ENCODE measurements at regions not wholly inside any gene's neighbourhood (a gene's known extent, or its start where the extent isn't known, plus 50 kb on each side); places are given as distances from the start of the nearest gene placed in this dataset.
"Not testable (repeated sequence)": the region's sequence is repeated elsewhere in the genome, so short reads cannot be mapped to it uniquely, and the experiment has no call there.

- not testable (repeated sequence) for DNase-seq
Observed at GRCh38 chr1:120465900-120466299, 51.1 kb downstream of the NBPF8 start.

- DNase-seq: not testable (repeated sequence)
Observed at GRCh38 chr1:120477663-120478062, 62.8 kb downstream of the NBPF8 start.

GRCh38 chr1:120478400-120478799, 63.6 kb downstream of the NBPF8 start:
- DNase-seq: not testable (repeated sequence)

DNA sequence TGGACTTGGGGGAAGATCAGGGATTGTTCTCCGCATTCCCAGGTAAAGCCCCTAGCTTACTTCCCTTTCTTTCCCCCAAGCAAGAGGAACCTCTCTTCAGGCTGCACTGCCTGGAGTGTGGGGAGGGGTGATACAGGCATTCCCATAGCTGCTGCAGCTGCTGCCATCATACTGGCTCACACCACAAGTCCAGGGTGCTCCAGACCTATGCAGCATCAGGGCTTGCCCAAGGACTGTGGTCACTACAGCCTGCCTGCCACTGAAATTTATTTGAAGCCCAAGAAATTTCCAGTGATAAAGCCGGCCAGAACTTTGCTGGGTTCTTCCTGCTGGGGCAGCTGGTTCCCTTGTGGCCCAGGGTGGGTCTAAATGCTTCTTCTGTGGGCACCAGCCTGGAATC, 72.7 kb downstream of the NBPF8 start:
- not testable (repeated sequence) for DNase-seq

GRCh38 chr1:120489217-120489616, 74.4 kb downstream of the NBPF8 start:
- DNase-seq: not testable (repeated sequence)

GRCh38 chr1:120497145-120497544, 82.3 kb downstream of the NBPF8 start:
- DNase-seq: not testable (repeated sequence)

- DNase-seq: not testable (repeated sequence)
Observed at GRCh38 chr1:120503284-120503683, 88.4 kb downstream of the NBPF8 start.

DNA sequence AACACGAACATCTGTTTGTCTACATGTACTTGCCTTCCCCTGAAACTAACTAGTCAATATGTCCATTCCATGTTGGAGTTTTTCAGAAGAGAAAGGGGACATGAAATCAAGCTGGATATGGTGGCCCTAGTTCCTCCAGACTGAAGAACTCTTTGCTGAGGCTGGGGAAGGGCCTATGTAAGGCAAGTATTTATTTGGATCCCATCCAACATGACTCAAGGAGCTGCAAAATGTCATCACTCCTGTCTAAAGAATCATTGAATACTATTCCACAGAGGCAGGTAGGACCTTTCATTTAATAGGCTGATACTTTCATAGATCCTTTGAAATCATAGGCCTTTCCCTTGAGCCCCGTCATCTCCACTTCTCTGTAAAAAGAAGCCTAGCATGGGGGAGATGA, 91.5 kb downstream of the NBPF8 start:
- DNase-seq: not testable (repeated sequence)

GRCh38 chr1:120508351-120508750, 93.5 kb downstream of the NBPF8 start:
- DNase-seq: not testable (repeated sequence)

- not testable (repeated sequence) for DNase-seq
Observed at GRCh38 chr1:120509258-120509657, 94.4 kb downstream of the NBPF8 start.

GRCh38 chr1:120513099-120513498, 98.3 kb downstream of the NBPF8 start:
- not testable (repeated sequence) for DNase-seq

DNA sequence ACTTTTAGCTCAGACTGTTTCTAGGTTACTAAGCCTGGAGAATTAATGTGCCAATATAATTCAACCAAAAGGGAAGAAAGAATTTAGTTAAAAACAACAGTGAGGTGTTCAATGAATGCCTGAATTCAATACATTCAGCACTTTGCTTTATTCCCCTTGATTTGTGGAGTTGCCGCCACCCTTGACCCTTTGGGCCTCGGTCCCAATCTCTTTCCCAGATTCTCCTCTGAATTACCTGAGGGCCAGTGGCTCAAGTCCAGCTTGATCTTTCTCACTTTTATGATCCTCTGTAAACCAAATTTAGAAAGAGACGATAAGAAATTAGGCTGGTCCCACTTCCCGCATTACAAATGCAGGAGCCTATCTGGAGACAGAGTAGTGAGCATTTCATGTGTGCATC, 98.7 kb downstream of the NBPF8 start:
- not testable (repeated sequence) for DNase-seq

GRCh38 chr1:120519196-120519595, 104.4 kb downstream of the NBPF8 start:
- DNase-seq: not testable (repeated sequence)

GRCh38 chr1:120524416-120524815, 109.6 kb downstream of the NBPF8 start:
- not testable (repeated sequence) for DNase-seq

DNA sequence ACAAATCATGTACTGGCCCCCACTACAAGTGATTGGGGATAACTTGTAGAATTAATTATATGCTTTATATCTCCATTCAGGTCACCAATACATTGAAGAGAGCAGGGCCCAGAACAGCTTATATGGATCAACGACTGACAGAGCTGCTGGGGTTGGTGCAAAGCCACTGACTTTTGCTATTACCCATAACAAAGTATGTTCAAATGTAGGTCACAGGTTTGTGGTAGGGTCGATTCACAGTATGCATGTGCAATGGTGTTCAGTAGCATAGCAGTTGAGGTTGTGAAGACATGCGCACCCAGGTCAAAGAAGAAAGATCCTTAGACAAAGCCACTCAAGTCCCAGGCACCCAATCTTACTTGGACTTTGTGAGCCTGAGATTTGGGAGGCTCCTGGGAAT, 110.6 kb downstream of the NBPF8 start:
- not testable (repeated sequence) for DNase-seq

DNA sequence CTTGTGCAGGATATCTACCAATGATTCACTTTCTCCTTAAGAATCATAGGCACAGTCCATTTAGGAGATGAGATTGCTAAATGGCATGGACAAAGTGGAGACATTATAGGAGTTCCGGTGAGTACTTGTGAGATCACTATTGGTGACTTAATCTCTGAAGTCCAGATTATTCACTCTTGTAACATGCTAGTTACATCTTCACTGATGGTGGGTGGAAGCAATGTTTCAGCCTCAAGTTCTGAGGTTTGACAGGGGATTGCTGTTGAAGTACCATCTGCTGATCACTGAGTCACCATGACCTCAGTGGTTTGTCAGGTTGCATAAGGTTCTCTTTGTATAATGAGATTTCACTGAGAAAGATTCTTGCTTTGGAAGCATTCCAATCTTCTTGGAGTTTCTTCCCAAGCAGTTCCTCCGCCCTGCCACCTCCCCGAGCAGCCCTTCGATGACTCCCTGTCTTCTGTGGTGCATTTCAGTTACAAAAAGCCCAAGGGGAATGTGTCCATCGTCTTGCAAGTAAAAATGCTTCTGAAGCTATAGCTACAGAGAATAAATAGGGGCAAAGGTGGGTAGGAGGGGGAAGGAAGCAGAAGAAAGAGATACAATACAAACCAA, 114.7 kb downstream of the NBPF8 start:
- DNase-seq: not testable (repeated sequence)

GRCh38 chr1:120531455-120531854, 116.6 kb downstream of the NBPF8 start:
- DNase-seq: not testable (repeated sequence)

DNA sequence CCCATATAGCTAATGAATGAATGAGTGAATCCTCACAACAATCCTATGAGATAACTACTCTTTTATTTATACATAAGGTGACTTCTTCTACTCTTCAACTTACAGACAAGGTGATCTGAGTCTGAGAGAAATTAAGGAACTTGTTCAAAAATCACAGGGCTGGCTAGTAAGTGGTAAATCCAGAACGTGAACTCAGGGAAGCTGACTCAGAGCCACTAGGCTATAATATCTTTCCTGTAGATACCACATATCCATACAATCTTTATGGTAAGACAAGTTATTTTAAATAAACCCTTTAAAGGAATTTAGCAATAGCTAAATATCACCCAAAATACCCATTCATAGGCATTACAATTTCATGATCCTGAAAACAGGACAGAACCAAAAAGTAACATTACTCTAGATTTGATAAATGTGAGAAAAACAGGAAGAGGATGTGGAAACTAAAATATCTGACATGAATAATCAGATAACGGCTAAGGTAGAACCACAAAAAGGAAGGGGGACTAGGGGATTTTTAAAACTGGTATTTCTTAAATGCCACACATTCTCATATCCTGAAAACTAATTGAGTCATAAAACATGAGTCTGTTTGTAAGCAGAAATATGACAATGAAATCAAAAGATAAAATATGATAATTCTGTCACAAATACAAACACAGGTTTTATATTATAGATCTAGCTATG, 119.7 kb downstream of the NBPF8 start:
- not testable (repeated sequence) for DNase-seq

DNA sequence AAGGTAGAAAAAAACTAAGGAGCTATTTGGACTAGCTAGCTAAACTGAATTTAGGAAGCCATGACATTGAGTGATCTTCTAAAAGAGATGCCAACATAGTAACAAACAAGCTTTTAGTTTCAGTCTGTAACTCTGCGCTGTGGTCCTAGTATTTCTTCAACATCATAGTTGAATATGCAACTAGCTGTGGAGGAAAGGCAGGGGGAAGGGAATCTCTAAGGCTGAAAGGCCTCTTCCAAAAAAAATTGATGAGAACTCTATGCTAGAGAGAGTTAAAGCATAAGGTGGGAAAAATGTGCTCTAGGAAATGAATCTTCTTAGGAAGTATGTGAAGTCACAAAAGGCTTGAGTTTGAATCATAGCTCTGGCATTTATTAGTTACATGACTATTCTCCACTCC, 120.2 kb downstream of the NBPF8 start:
- DNase-seq: not testable (repeated sequence)

GRCh38 chr1:120541394-120541793, 126.6 kb downstream of the NBPF8 start:
- not testable (repeated sequence) for DNase-seq

DNA sequence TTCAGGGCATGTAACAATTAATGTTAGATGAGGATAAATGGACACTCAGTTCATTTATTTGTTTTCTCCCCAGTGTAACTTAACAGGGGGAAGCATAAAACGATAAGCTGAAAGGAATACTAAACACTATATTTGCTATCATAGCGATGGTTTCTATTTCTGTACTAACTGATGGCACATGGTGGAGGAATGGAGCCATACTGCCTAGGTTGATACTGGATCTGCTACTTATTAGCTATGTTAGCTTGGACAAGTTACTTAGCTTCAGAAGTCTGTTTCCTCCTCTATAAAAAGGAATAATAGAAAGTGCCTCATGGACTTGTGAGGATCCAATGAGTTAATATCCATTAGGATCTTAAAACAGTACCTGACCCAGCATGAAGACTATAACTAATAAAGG, 127.5 kb downstream of the NBPF8 start:
- not testable (repeated sequence) for DNase-seq

DNA sequence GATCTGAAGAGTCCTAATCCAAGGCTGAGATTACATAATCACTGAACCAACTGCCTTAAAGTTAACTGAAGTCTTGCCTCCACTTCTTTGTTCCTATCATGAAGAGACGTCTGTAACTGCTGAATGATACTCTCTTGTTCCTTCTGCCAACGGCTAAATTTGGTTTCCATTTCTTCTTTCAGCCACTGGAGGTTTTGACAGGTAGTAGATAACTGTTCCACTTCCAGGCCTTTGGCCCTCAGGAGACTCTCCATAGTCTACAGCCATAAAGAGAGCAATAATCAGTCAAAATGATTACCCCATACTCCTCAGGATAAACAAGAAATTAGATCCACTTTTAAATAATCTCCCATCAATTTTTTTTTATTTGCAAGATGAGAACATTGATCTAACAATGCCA, 128.1 kb downstream of the NBPF8 start:
- not testable (repeated sequence) for DNase-seq

DNA sequence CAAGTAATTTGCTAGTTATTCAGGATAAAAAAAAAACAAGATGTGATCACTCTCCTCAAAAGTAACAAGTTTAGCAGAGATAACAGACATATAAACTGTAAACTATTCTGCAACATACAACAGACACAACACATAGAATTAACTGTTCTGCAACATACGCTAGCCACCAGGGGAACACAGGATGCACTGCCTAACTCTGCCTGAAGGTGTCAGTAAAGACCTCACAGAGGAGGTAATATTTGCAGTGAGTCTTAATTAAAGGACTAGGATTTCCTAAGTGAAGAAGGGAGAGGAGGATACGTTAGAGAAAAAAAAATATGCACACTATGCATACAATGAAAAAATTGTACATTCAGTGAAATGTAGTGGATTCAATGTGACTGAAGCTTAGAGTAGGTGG, 129.6 kb downstream of the NBPF8 start:
- not testable (repeated sequence) for DNase-seq

DNA sequence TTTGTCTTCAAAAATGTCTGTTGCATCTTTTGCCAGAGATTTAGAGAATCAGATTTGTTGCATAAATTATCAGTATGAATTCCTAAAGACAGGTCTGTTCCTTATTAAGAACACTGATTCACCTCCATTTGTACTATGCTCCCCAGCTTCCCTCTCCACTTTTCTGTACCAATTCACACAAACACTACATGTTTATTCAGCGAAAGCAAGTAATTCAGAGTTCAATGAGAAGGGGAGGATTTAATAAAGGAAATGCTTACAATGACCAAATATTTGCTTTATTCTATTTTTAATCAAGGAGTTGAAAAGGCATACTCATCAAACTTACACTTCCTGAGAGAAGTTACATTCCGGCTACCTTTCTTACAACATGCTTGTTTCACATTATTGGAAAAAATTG, 135.5 kb downstream of the NBPF8 start:
- DNase-seq: not testable (repeated sequence)

All from skin of body (tissue), 1 donor.